Transverse colon (tissue), 4 donors: ENCODE measurements at regions not wholly inside any gene's neighbourhood (a gene's known extent, or its start where the extent isn't known, plus 50 kb on each side); places are given as distances from the start of the nearest gene placed in this dataset.

ENCODE experiments used
- POLR2A ChIP-seq: fragments of 450-650 bp; IDR thresholded peaks from one replicate; pipeline ENCODE4 v1.6.1; 2016; ENCODE audit warnings: antibody characterized with exemption, mild to moderate bottlenecking, moderate library complexity
- POLR2AphosphoS5 ChIP-seq, 3 donors: sonication (generic); formaldehyde crosslinking; IDR thresholded peaks; one replicate each; pipeline ENCODE4 v1.6.1; 2016; ENCODE audit warnings: antibody characterized with exemption in 3 of 3
- TF ChIP-seq, protein P1 (sequence below), 5 experiments: fragments of 200-600 bp in 3 of 5; fragments of 450-650 bp in 2 of 5; sonication (generic) in 3 of 5; IDR thresholded peaks; 1 replicate in 2 of 5; 2 replicates in 3 of 5; pipeline ENCODE4 v1.5.1; 2016 to 2017; ENCODE audit warnings: antibody characterized with exemption in 5 of 5, inconsistent platforms in 3 of 5, mild to moderate bottlenecking in 2 of 5, moderate library complexity in 1 of 5

DNA sequence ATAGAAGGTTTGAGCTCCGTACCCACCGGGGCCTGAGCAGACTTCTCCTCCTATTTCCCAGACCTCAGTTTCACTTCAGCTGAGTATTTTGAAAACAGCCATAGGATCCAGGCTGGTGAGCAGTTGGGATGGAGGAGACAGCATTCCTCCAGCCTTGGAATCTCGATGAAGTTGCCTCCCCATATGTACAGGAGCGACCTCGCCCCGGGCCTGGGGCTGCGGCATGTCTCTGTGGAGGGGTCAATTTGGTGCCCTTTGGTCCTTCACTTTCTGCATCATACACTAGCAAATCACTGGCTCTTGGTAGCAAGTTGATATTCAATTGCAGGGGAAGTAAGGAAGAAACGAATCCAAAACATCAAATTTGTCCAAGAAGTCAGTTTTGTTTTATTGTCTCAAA lies 402.0 kb upstream of the IRX4 start:
- TF ChIP-seq, protein P1, sequence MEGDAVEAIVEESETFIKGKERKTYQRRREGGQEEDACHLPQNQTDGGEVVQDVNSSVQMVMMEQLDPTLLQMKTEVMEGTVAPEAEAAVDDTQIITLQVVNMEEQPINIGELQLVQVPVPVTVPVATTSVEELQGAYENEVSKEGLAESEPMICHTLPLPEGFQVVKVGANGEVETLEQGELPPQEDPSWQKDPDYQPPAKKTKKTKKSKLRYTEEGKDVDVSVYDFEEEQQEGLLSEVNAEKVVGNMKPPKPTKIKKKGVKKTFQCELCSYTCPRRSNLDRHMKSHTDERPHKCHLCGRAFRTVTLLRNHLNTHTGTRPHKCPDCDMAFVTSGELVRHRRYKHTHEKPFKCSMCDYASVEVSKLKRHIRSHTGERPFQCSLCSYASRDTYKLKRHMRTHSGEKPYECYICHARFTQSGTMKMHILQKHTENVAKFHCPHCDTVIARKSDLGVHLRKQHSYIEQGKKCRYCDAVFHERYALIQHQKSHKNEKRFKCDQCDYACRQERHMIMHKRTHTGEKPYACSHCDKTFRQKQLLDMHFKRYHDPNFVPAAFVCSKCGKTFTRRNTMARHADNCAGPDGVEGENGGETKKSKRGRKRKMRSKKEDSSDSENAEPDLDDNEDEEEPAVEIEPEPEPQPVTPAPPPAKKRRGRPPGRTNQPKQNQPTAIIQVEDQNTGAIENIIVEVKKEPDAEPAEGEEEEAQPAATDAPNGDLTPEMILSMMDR (IDR thresholded peaks at IDR 0.05) = no peak
- TF ChIP-seq POLR2A (no peak), POLR2AphosphoS5 (IDR thresholded peaks at IDR 0.05) (no peak)
